HG02884 (cell line): ENCODE measurements at regions not wholly inside any gene's neighbourhood (a gene's known extent, or its start where the extent isn't known, plus 50 kb on each side); places are given as distances from the start of the nearest gene placed in this dataset.

Source experiments
- ATAC-seq: cut with Tn5 transposase; IDR thresholded peaks from one replicate; pipeline ENCODE4 v1.9.1; 2021; ENCODE audit warnings: mild to moderate bottlenecking, moderate library complexity; ENCODE audit not compliant: unreplicated experiment

DNA sequence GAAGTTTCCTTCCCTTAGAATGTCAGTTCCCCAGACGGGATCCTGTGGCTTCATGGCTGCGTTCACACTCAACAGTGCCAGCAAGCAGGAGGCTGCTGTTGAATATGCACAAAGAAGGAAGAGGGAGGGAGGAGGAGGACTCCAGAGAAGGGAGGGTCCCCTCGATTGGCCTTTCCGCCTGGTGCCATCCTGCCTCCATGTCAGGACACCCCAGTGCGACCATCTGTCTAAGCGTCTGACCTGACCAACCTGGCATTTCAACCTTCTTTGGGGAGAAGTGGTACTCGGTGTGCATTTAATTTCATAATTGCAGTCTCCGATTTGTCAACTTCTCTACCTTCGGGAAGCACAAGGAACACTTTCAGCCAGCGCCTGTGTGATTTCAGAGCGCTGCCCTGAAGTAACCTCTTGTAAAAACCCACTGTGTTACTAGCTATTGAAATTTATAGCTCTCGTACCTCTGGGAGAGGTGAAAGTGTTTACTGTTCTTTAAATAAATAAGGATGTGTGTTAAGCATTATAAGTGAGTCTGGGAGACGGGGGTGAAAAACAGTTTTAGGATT lies 1491.9 kb downstream of the TBC1D22A start:
- no peak for ATAC-seq

DNA sequence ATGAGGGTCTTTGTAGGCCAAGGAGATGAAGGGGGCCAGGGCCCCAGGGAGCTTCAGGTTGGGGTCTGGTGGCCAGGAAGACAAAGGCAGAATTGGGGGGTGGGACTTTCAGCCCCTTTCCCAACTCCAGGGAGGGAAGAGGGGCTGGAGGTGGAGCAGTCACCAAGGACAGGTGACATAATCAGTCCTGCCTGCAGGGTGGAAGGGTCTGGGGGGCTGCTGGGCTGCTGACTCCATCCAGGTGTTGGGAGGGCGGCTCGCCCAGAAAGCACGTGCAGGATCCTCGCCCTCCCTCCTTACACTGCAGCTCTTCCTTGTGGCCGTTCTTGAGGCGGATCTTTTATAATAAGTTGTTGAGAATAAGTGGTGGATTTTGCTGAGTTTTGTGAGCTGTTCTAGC lies 1491.1 kb downstream of the TBC1D22A start:
- no peak for ATAC-seq

DNA sequence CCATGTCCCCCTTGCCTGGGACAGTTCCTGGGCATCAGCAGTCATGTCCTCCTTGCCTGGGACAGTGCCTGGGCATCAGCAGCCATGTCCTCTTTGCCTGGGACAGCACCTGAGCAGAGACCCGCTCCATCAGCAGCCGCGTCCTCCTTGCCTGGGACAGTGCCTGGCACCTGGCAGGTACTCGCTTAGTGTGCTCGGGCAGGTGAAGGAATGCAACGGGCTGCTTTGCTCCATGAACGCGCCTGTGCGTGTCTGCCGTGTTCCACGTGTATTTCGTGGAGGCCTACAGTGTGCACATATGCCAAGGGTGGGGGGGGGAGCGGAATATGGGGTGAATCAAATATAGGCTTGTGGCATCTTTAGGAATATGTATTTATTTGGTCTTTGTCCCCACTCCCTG lies 1490.7 kb downstream of the TBC1D22A start:
- no peak for ATAC-seq

DNA sequence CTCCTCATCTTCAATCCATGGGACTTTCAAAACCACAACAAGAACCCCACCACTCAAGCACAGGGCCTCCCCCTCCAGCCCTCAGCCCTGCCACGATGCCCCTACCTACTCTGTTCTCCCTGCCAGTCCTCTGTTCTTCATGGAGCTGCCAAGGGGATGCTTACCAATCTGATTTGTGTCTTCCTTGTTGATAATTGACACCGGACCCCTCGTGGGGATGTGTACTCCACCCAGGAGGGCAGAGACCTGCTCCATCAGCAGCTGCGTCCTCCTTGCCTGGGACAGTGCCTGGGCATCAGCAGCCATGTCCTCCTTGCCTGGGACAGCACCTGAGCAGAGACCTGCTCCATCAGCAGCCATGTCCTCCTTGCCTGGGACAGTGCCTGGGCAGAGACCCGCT lies 1489.2 kb downstream of the TBC1D22A start:
- ATAC-seq = no peak

DNA sequence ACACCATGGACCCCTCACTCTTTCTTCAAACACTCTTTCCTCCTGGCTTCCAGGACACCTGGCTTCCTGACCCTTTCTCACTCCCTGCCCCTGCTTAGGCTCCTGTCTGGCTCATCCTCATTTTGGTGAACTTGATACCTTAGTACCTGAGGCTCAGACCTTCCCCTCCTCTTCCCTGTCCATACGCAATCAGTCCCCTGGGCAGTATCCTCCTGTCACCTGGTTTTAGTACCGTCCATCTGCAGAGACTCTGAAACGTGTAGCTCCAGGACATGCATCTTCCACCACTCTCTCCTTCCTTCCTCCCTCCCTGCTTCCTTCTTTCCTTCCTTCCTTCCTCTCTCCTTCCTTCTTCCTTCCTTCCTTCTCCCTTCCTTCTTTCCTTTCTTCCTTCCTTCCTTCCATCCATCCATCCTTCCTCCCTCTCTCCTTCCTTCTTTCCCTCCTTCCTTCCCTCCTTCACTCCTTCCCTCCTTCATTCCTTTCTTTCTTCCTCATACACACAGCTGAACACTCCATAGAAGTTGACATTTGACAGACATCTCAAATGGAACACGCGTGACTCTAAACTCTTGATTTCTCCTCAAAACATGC lies 1488.6 kb downstream of the TBC1D22A start:
- ATAC-seq = no peak

- ATAC-seq = no peak
These were observed 1487.9 kb downstream of the TBC1D22A start for GRCh38 chr22:48250286-48250895.

DNA sequence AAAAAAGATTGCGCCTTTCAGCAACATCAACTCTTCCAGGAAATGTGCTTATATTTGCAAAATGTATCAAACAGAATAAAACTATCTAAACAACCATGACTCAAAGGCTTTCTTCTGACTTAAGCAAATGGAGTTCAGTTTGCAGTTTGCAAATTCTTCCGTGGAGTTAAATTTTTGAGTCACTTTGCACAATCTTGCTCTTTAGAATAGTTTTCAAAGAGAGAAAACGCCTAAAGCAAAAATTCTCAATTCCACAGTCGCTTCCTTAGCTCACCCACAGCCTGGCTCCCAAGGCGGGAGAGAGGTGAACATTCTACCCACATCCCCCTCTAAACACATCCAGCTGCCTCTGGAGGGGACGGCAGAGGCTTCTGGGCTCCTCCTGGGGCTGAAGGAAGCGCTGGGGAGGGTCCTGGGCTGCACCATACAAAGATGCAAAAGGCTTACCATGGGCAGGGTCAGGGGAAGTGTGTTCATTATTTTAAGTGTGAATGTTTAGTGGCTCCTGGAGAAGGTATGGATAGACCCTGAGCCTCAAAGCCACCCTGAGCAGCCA lies 1487.3 kb downstream of the TBC1D22A start:
- ATAC-seq = no peak

- ATAC-seq = no peak
These were observed 1486.5 kb downstream of the TBC1D22A start for GRCh38 chr22:48248901-48249455.

GRCh38 chr22:48247829-48248228 lies 1485.4 kb downstream of the TBC1D22A start:
- no peak for ATAC-seq

- ATAC-seq = no peak
These were observed 1482.7 kb downstream of the TBC1D22A start for GRCh38 chr22:48245196-48245485.

DNA sequence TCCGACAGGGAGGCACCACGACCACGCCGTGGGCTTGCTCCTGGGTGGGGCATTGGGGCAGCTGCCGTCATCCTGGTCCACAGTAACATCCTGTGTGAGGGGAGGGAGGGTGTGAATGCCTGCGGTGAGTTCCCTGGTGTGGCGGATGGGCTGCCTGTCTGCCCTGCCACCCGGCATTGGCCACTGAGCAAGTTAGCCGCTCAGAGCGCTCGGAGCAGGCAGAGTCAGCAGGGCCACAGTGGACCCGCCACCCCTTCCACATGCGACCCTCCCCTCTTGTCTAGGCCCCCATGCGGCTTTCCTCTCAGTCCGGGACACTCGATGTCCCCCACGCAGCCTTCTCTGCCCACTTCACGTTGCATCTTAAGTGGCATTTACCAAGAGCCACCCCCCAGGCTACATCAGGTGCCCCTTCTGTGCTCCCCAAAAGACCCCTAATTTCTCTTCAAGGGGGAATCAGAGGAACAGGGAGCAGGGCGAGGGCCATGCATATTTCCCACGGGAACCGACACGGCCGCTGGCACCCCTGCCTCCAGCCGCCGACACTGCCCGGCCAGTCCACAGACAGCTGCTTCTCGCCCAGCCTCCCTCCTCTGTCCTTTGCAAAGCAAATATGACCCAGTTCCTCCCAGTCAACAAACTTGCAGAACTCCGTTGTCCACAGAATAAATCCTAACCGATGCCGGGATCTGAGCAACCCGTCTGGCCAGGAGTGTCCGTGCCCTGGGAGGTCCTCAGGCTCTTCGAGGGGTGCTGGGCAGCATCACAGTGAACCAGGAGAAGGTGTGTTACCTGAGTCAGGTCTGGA lies 1482.1 kb downstream of the TBC1D22A start:
- no peak for ATAC-seq

DNA sequence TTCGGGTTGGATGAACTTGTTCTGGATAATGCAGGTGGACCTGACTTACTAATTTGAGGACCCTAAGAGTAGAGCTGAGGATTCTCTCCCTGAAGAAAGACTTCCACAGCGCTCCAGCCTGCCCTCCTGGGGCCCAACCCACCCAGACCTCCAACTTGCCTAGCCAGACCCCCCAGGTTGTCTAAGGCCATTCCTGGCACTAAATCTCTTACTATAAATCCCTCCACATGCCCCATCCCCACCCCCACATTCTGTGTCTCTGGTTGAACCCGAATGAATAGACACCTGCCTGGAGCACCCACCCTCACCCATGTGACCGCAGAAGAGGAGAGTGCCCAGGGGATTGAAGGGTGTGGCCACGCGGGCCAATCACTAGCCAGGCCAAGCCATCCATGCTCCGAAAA lies 1480.0 kb downstream of the TBC1D22A start:
- no peak for ATAC-seq

GRCh38 chr22:48241658-48242057 lies 1479.2 kb downstream of the TBC1D22A start:
- no peak for ATAC-seq

DNA sequence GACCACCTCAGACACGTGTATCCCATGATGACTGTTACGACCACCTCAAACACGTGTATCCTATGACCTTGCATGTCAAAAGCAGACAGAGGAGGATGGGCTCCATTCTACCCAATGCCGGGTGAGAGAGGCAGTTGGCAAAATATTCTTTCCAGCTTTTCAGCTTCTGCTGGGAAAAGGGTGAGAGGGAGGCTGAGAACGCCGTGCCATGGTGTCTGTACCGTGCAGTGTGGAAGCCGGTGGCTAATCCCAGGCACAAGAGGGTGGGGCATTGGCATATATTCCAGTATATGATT lies 1478.4 kb downstream of the TBC1D22A start:
- no peak for ATAC-seq

- no peak for ATAC-seq
These were observed 1477.9 kb downstream of the TBC1D22A start for GRCh38 chr22:48240148-48240934.

GRCh38 chr22:48239461-48240147 lies 1477.2 kb downstream of the TBC1D22A start:
- ATAC-seq = no peak

DNA sequence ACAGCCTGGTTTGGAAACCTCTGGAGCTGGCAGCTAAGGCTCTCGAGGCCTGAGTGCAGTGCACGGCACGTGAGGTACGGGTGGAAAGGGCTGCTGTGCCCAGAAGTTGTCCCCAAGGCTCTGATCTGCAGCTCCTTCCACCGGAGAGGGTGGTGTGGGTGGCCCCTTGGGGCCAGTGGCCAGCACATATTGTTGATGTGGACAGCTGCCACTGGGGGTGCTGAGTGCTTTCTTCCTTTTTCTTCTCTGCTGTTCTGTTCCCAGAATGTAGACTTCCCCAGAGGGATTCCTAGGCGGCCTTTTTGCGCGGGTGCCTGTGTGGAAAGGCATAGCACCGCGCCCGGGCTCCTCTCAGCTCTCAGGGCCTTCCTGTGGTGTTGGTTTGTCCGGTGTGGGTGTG lies 1476.5 kb downstream of the TBC1D22A start:
- no peak for ATAC-seq

GRCh38 chr22:48238284-48238915 lies 1476.0 kb downstream of the TBC1D22A start:
- ATAC-seq = no peak

GRCh38 chr22:48237466-48238283 lies 1475.2 kb downstream of the TBC1D22A start:
- ATAC-seq = no peak
